ENCODE measurements at regions not wholly inside any gene's neighbourhood (a gene's known extent, or its start where the extent isn't known, plus 50 kb on each side); places are given as distances from the start of the nearest gene placed in this dataset.

GRCh38 chrX:67784712-67785111 is 240.9 kb downstream of the AR start:
- TF ChIP-seq ZNF426 (tag by site-specific recombination; IDR thresholded peaks at IDR 0.05), result no peak
- TF ChIP-seq ZNF747 (tag by site-specific recombination; IDR thresholded peaks at IDR 0.05), result no peak
- TF ChIP-seq KLF8 (tag by site-specific recombination; IDR thresholded peaks at IDR 0.05), result no peak
- no peak for TF ChIP-seq ZNF169 (tag by site-specific recombination; IDR thresholded peaks at IDR 0.05)
- TF ChIP-seq GLI2 (tag by site-specific recombination; IDR thresholded peaks at IDR 0.05; ENCODE audit: borderline replicate concordance, low read depth), result no peak
- no peak for TF ChIP-seq BCL11B (tag by site-specific recombination; IDR thresholded peaks at IDR 0.05; ENCODE audit: low read depth)
- TF ChIP-seq ZNF670 (tag by site-specific recombination; IDR thresholded peaks at IDR 0.05; ENCODE audit: low read depth), result no peak
- no peak for TF ChIP-seq MEIS1 (CRISPR knock-in tag; IDR thresholded peaks at IDR 0.05; ENCODE audit: borderline replicate concordance)
- TF ChIP-seq INSM2 (tag by site-specific recombination; IDR thresholded peaks at IDR 0.05), result no peak
- no peak for TF ChIP-seq ZNF510 (tag by site-specific recombination; IDR thresholded peaks at IDR 0.05; ENCODE audit: insufficient replicate concordance)
- no peak for TF ChIP-seq ZNF280D (tag by site-specific recombination; IDR thresholded peaks at IDR 0.05)
- TF ChIP-seq ZNF211 (tag by site-specific recombination; IDR thresholded peaks at IDR 0.05; ENCODE audit: low read depth), result no peak
- TF ChIP-seq ZNF18 (tag by site-specific recombination; IDR thresholded peaks at IDR 0.05), result no peak
- TF ChIP-seq ZFP37 (tag by site-specific recombination; IDR thresholded peaks at IDR 0.05), result no peak
- TF ChIP-seq SP7 (tag by site-specific recombination; IDR thresholded peaks at IDR 0.05), result no peak
- Histone ChIP-seq H3K4me1 (ENCODE audit: control insufficient read depth, insufficient read depth, low read length) (no peaks in the 10 kb centered on the region), H3K27ac (ENCODE audit: extremely low read depth, low read depth, low read length) (no peak overlapping the region), H3K4me3 (ENCODE audit: low read depth, low read length) (no peak overlapping the region), H3K9me3 (ENCODE audit: control insufficient read depth, insufficient read depth, low read depth, low read length) (no peaks in the 10 kb centered on the region), H3K36me3 (ENCODE audit: control insufficient read depth in 2 of 2, insufficient read depth in 1 of 2, low read length in 2 of 2) (no peaks in the 10 kb centered on the region)
- ChIA-PET CTCF (interaction anchor here (0.9 kb wide), 1 partner anchor 9 kb away, joined by 3 read pairs; no protein-coding TSS in a partner anchor), POLR2A (no interaction called here)

- Histone ChIP-seq H3K36me3 (ENCODE audit: control insufficient read depth in 2 of 2, insufficient read depth in 1 of 2, low read length in 2 of 2) (no peaks in the 10 kb centered on the region), H3K4me1 (ENCODE audit: control insufficient read depth, insufficient read depth, low read length) (no peaks in the 10 kb centered on the region)
- TF ChIP-seq ZNF48 (tag by site-specific recombination; IDR thresholded peaks at IDR 0.05) (no peak), ZNF571 (tag by site-specific recombination; IDR thresholded peaks at IDR 0.05) (no peak), ZNF274 (IDR thresholded peaks at IDR 0.05; ENCODE audit: low read length) (no peak), ZNF274 (tag by site-specific recombination; IDR thresholded peaks at IDR 0.05; ENCODE audit: borderline replicate concordance) (no peak), KLF7 (tag by site-specific recombination; IDR thresholded peaks at IDR 0.05; ENCODE audit: borderline replicate concordance) (no peak), ZNF311 (tag by site-specific recombination; IDR thresholded peaks at IDR 0.05; ENCODE audit: borderline replicate concordance) (no peak), ZNF639 (tag by site-specific recombination; IDR thresholded peaks at IDR 0.05) (no peak), HOXD13 (CRISPR knock-in tag; IDR thresholded peaks at IDR 0.05; ENCODE audit: borderline replicate concordance) (no peak), ZNF175 (tag by site-specific recombination; IDR thresholded peaks at IDR 0.05) (no peak), MZF1 (tag by site-specific recombination; IDR thresholded peaks at IDR 0.05; ENCODE audit: borderline replicate concordance) (no peak), ZNF747 (tag by site-specific recombination; IDR thresholded peaks at IDR 0.05) (no peak), REPIN1 (tag by site-specific recombination; IDR thresholded peaks at IDR 0.05; ENCODE audit: low read depth) (no peak), ZBTB48 (tag by site-specific recombination; IDR thresholded peaks at IDR 0.05) (no peak), ZNF449 (tag by site-specific recombination; IDR thresholded peaks at IDR 0.05) (no peak)
Observed at GRCh38 chrX:67787196-67787595, 243.4 kb downstream of the AR start.

More at GRCh38 chrX:67787196-67787595, 243.4 kb downstream of the AR start:
- no peaks in the 10 kb centered on the region; the same call in 1 of the 2 replicates for H3K9me3 ChIP-seq (ENCODE audit: control insufficient read depth, insufficient read depth, low read depth, low read length)
- POLR2A ChIA-PET, result no interaction called here
- CTCF ChIA-PET, result interaction anchor here (0.6 kb wide), 1 partner anchor 217 kb away, joined by 3 read pairs; no protein-coding TSS in a partner anchor
- no peak overlapping the region for H3K4me3 ChIP-seq (ENCODE audit: low read depth, low read length)
- no peak overlapping the region for H3K27ac ChIP-seq (ENCODE audit: extremely low read depth, low read depth, low read length)
